ENCODE measurements at regions not wholly inside any gene's neighbourhood (a gene's known extent, or its start where the extent isn't known, plus 50 kb on each side); places are given as distances from the start of the nearest gene placed in this dataset.
A peak's percentile ranks its signal among the peaks of the same experiment; 100 is the strongest.

DNA sequence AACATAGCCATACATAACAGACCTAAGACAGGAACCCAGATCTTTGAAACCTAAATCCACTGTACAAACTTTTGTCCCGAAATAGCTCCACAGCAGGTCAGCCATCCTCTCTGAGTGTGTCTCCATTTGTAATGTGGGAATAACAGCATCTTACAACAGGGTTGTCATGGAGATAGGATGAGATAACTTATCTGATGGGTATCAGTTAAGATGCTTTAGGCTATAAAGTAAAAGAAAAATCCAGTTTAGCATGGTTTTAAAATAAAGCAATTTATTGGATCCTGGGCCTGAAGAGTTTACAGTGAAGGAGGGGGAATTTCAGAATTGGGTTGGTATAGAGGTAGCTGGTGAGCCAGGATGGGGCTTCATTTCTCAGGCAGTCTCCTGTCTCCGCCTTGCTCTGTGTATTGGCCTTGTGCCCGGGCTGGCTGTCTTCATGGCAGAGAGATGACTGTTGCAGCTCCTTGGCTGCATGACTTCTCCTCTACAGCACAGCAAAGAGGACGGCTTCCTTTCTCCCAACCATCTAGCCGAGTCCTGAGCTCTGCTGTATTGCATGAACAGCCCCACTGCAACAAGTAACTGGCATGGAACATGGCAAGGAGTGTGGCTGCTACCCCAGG lies 131.9 kb upstream of the PROK2 start:
- H3K27me3 ChIP-seq, result no peaks in the 10 kb centered on the region
- H3K27ac ChIP-seq, result no peak overlapping the region
- 53 to 100% methylated on average over 1 to 5 of the region's 5 CpGs for WGBS, 2 donors (ENCODE audit: low coverage in 1 of 2)
- H3K4me3 ChIP-seq, result no peak overlapping the region
- TF ChIP-seq POLR2A (IDR thresholded peaks at IDR 0.05) (no peak), POLR2AphosphoS5 (IDR thresholded peaks at IDR 0.05) (no peak)
- TF ChIP-seq, protein P1, sequence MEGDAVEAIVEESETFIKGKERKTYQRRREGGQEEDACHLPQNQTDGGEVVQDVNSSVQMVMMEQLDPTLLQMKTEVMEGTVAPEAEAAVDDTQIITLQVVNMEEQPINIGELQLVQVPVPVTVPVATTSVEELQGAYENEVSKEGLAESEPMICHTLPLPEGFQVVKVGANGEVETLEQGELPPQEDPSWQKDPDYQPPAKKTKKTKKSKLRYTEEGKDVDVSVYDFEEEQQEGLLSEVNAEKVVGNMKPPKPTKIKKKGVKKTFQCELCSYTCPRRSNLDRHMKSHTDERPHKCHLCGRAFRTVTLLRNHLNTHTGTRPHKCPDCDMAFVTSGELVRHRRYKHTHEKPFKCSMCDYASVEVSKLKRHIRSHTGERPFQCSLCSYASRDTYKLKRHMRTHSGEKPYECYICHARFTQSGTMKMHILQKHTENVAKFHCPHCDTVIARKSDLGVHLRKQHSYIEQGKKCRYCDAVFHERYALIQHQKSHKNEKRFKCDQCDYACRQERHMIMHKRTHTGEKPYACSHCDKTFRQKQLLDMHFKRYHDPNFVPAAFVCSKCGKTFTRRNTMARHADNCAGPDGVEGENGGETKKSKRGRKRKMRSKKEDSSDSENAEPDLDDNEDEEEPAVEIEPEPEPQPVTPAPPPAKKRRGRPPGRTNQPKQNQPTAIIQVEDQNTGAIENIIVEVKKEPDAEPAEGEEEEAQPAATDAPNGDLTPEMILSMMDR (IDR thresholded peaks at IDR 0.05), result no peak
- intact Hi-C loops (cut with DNase I; ENCODE audit: low total_unique reads), result no loop called here
- peak; percentile 13 for DNase-seq
- H3K36me3 ChIP-seq, result no peaks in the 10 kb centered on the region
- in situ Hi-C loops (cut with MboI; ENCODE audit: low pct_ligation_motif_present in 1 of 4, low pct_unique_long_range_greater_than_20kb in 1 of 4, low sequenced_read_pairs in 3 of 4), result no loop called here
- no peaks in the 10 kb centered on the region for H3K9me3 ChIP-seq
- no peaks in the 10 kb centered on the region for H3K4me1 ChIP-seq

- in situ Hi-C loops (cut with MboI; ENCODE audit: low pct_ligation_motif_present in 1 of 4, low pct_unique_long_range_greater_than_20kb in 1 of 4, low sequenced_read_pairs in 3 of 4), result no loop called here
- WGBS, 2 donors (ENCODE audit: low coverage in 1 of 2), result 89 to 93% methylated on average over 3 to 7 of the region's 7 CpGs
- TF ChIP-seq POLR2AphosphoS5 (IDR thresholded peaks at IDR 0.05), result no peak
These were observed 128.0 kb upstream of the PROK2 start for GRCh38 chr3:71912839-71913495.

DNA sequence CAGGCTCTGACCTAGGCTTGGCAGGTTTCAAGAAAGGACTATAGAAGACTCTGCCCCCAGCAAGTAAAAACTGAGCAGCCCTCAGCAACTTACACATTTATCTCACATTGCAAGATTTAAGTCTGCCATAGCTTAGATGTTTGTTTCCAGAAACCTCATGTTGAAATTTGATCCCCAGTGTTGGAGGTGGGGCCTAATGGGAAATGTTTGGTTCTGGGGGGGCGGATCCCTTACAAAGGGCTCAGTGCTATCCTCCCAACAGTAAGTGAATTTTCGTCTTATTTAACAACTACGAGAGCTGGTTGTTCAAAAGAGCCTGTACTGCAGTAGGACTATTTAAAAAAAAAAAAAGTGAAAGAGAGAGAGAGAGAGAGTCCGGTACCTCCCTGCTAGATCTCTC lies 125.2 kb upstream of the PROK2 start:
- DNase-seq, result no peak
- no peak overlapping the region for H3K4me3 ChIP-seq
- TF ChIP-seq POLR2AphosphoS5 (IDR thresholded peaks at IDR 0.05) (no peak), EP300 (IDR thresholded peaks at IDR 0.05; ENCODE audit: low read depth) (no peak)
- TF ChIP-seq, protein P1 (IDR thresholded peaks at IDR 0.05), result no peak
- no peaks in the 10 kb centered on the region for H3K36me3 ChIP-seq
- H3K9me3 ChIP-seq, result no peaks in the 10 kb centered on the region
- WGBS, 2 donors (ENCODE audit: low coverage in 1 of 2), result 81 to 82% methylated on average over 1 to 4 of the region's 4 CpGs
- no peaks in the 10 kb centered on the region for H3K27me3 ChIP-seq
- in situ Hi-C loops (cut with MboI; ENCODE audit: low pct_ligation_motif_present in 1 of 4, low pct_unique_long_range_greater_than_20kb in 1 of 4, low sequenced_read_pairs in 3 of 4), result no loop called here
- no peaks in the 10 kb centered on the region for H3K4me1 ChIP-seq
- intact Hi-C loops (cut with DNase I; ENCODE audit: low total_unique reads), result no loop called here
- no peak overlapping the region for H3K27ac ChIP-seq

More at GRCh38 chr3:71912839-71913495, 128.0 kb upstream of the PROK2 start:
- no peak overlapping the region for H3K27ac ChIP-seq
- H3K36me3 ChIP-seq, result no peaks in the 10 kb centered on the region
- no peak overlapping the region for H3K4me3 ChIP-seq
- H3K27me3 ChIP-seq, result no peaks in the 10 kb centered on the region
- DNase-seq, result no peak
- no peaks in the 10 kb centered on the region for H3K9me3 ChIP-seq
- H3K4me1 ChIP-seq, result no peaks in the 10 kb centered on the region
- intact Hi-C loops (cut with DNase I; ENCODE audit: low total_unique reads), result no loop called here

DNA sequence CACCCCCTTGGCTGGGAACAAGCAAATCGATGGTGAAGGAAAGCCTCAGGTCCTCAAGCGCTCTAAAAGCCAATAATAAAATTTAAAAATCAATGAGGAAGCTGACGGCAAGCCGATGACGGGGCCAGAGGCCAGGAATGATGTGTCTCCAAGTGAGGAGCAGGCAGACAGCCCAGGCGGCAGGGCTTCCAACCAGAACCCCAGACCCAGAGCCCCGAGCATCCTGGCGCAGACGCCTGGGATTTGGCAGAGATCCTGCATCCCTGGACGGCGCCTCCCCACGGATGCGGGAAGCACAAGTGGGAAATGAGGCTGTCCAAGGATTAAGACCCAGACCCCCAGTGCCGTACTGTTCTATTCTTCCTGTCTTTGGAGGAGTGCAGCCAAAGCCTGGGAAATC lies 123.0 kb upstream of the PROK2 start:
- WGBS, 2 donors (ENCODE audit: low coverage in 1 of 2), result 73 to 85% methylated on average over 2 to 14 of the region's 14 CpGs
- H3K4me1 ChIP-seq, result no peaks in the 10 kb centered on the region
- no peak overlapping the region for H3K27ac ChIP-seq
- TF ChIP-seq POLR2AphosphoS5 (IDR thresholded peaks at IDR 0.05), result no peak
- no peak for TF ChIP-seq POLR2A (IDR thresholded peaks at IDR 0.05)
- no peak for TF ChIP-seq EP300 (IDR thresholded peaks at IDR 0.05; ENCODE audit: low read depth)
- TF ChIP-seq, protein P1 (IDR thresholded peaks at IDR 0.05), result no peak
- DNase-seq, result no peak
- H3K27me3 ChIP-seq, result no peaks in the 10 kb centered on the region
- in situ Hi-C loops (cut with MboI; ENCODE audit: low pct_ligation_motif_present in 1 of 4, low pct_unique_long_range_greater_than_20kb in 1 of 4, low sequenced_read_pairs in 3 of 4) (no loop called here), intact Hi-C loops (cut with DNase I; ENCODE audit: low total_unique reads) (no loop called here)
- no peak overlapping the region for H3K4me3 ChIP-seq
- no peaks in the 10 kb centered on the region for H3K9me3 ChIP-seq
- H3K36me3 ChIP-seq, result no peaks in the 10 kb centered on the region

All from transverse colon (tissue), 4 donors.